H9 (cell line): ENCODE measurements at regions not wholly inside any gene's neighbourhood (a gene's known extent, or its start where the extent isn't known, plus 50 kb on each side); places are given as distances from the start of the nearest gene placed in this dataset.

Experiments
- DNase-seq: peaks from one replicate; pipeline ENCODE4 v3.0.0-alpha.2; 2017
- H2AFZ ChIP-seq: one replicate; pipeline ENCODE4 v1.6.1; 2013; ENCODE audit warnings: mild to moderate bottlenecking, low read length, control low read depth, moderate library complexity
- H2AK5ac ChIP-seq: 2 replicates; pipeline ENCODE4 v1.6.1; 2013; ENCODE audit warnings: low read length, control low read depth, mixed read lengths; ENCODE audit not compliant: insufficient read length
- H2BK120ac ChIP-seq: one replicate; pipeline ENCODE4 v1.6.1; 2013; ENCODE audit warnings: low read depth, mild to moderate bottlenecking, low read length, control low read depth, inconsistent platforms; ENCODE audit not compliant: poor library complexity, severe bottlenecking
- H2BK12ac ChIP-seq: 2 replicates; pipeline ENCODE4 v1.6.1; 2013; ENCODE audit warnings: low read length, control low read depth, mixed read lengths, low read depth; ENCODE audit not compliant: insufficient read length
- H2BK15ac ChIP-seq: 2 replicates; pipeline ENCODE4 v1.6.1; 2013; ENCODE audit warnings: low read depth, low read length, control low read depth
- H2BK20ac ChIP-seq: one replicate; pipeline ENCODE4 v1.6.1; 2013; ENCODE audit warnings: low read depth, mild to moderate bottlenecking, low read length, control low read depth, inconsistent platforms; ENCODE audit not compliant: poor library complexity, severe bottlenecking
- H2BK5ac ChIP-seq: 2 replicates; pipeline ENCODE4 v1.6.1; 2013; ENCODE audit warnings: low read length, control low read depth, mixed read lengths; ENCODE audit not compliant: insufficient read length
- H3K14ac ChIP-seq: 2 replicates; pipeline ENCODE4 v1.6.1; 2013; ENCODE audit warnings: low read length, control low read depth; ENCODE audit not compliant: insufficient read depth
- H3K18ac ChIP-seq: 2 replicates; pipeline ENCODE4 v1.6.1; 2013; ENCODE audit warnings: low read depth, mild to moderate bottlenecking, mixed read lengths, low read length, control low read depth; ENCODE audit not compliant: insufficient read length
- H3K23ac ChIP-seq: 2 replicates; pipeline ENCODE4 v1.6.1; 2013; ENCODE audit warnings: low read length, control low read depth, mixed read lengths, low read depth; ENCODE audit not compliant: insufficient read length
- H3K23me2 ChIP-seq: 2 replicates; pipeline ENCODE4 v1.6.1; 2013; ENCODE audit warnings: low read depth, mild to moderate bottlenecking, mixed read lengths, low read length, control low read depth; ENCODE audit not compliant: insufficient read length, poor library complexity, severe bottlenecking
- H3K27ac ChIP-seq: 2 replicates; pipeline ENCODE4 v1.5.1; 2013; ENCODE audit warnings: low read length, control low read depth, mixed read lengths, low read depth; ENCODE audit not compliant: insufficient read length
- H3K27me3 ChIP-seq: 2 replicates; pipeline ENCODE4 v1.6.1; 2013; ENCODE audit warnings: low read length, control low read depth, inconsistent platforms; ENCODE audit not compliant: insufficient read depth
- H3K4ac ChIP-seq: 2 replicates; pipeline ENCODE4 v1.6.1; 2013; ENCODE audit warnings: low read depth, mild to moderate bottlenecking, control low read depth, inconsistent platforms, low read length, moderate library complexity
- H3K4me1 ChIP-seq: 2 replicates; pipeline ENCODE4 v1.6.1; 2013; ENCODE audit warnings: low read length, control low read depth, inconsistent platforms; ENCODE audit not compliant: insufficient read depth
- H3K4me2 ChIP-seq: 2 replicates; pipeline ENCODE4 v1.6.1; 2013; ENCODE audit warnings: low read length, control low read depth, mixed read lengths; ENCODE audit not compliant: insufficient read length, insufficient read depth
- H3K56ac ChIP-seq: 2 replicates; pipeline ENCODE4 v1.6.1; 2013; ENCODE audit warnings: low read depth, mild to moderate bottlenecking, mixed read lengths, low read length, control low read depth; ENCODE audit not compliant: insufficient read length
- H3K79me1 ChIP-seq: 2 replicates; pipeline ENCODE4 v1.6.1; 2013; ENCODE audit warnings: low read depth, mild to moderate bottlenecking, moderate library complexity, low read length, control low read depth, inconsistent platforms; ENCODE audit not compliant: insufficient read depth, poor library complexity, severe bottlenecking
- H3K79me2 ChIP-seq: 2 replicates; pipeline ENCODE4 v1.6.1; 2013; ENCODE audit warnings: low read length, control low read depth, inconsistent platforms; ENCODE audit not compliant: insufficient read depth
- H3K9ac ChIP-seq: 2 replicates; pipeline ENCODE4 v1.6.1; 2013; ENCODE audit warnings: low read length, control low read depth, mixed read lengths; ENCODE audit not compliant: insufficient read length; ENCODE audit errors: extremely low read depth
- H3K9me3 ChIP-seq: one replicate; pipeline ENCODE4 v1.6.1; 2013; ENCODE audit warnings: low read depth, low read length, inconsistent platforms; ENCODE audit not compliant: control insufficient read depth
- H3T11ph ChIP-seq: one replicate; pipeline ENCODE4 v1.6.1; 2013; ENCODE audit warnings: mild to moderate bottlenecking, low read length, control low read depth, inconsistent platforms
- H4K20me1 ChIP-seq: one replicate; pipeline ENCODE4 v1.6.1; 2013; ENCODE audit not compliant: control insufficient read depth, insufficient read length, insufficient read depth
- H4K5ac ChIP-seq: 2 replicates; pipeline ENCODE4 v1.6.1; 2013; ENCODE audit warnings: low read depth, mild to moderate bottlenecking, mixed read lengths, low read length, control low read depth; ENCODE audit not compliant: insufficient read length
- H4K8ac ChIP-seq: replicated peaks from 2 replicates; pipeline ENCODE4 v1.6.1; 2013; ENCODE audit warnings: low read length, control low read depth, mixed read lengths, low read depth; ENCODE audit not compliant: insufficient read length
- H4K91ac ChIP-seq: 2 replicates; pipeline ENCODE4 v1.6.1; 2013; ENCODE audit warnings: low read depth, mild to moderate bottlenecking, moderate library complexity, mixed read lengths, low read length, control low read depth; ENCODE audit not compliant: insufficient read length
- H3K27ac Mint-ChIP-seq, 3 experiments: 2 replicates in 2 of 3; 3 replicates in 1 of 3; pipeline ENCODE4 v1.8.0; 2020 to 2021; ENCODE audit warnings: mixed read lengths in 3 of 3, mild to moderate bottlenecking in 1 of 3, moderate library complexity in 1 of 3
- H3K27me3 Mint-ChIP-seq: 2 replicates; pipeline ENCODE4 v1.8.0; 2021; ENCODE audit warnings: low read depth, mild to moderate bottlenecking, moderate library complexity, mixed read lengths
- H3K36me3 Mint-ChIP-seq, 3 experiments: 2 replicates in 2 of 3; 3 replicates in 1 of 3; pipeline ENCODE4 v1.8.0; 2020 to 2021; ENCODE audit warnings: low read depth in 3 of 3, mixed read lengths in 3 of 3; ENCODE audit not compliant: insufficient read depth in 1 of 3
- H3K4me1 Mint-ChIP-seq, 2 experiments: 2 replicates each; pipeline ENCODE4 v1.8.0; 2020; ENCODE audit warnings: mixed read lengths in 2 of 2
- H3K4me3 Mint-ChIP-seq, 2 experiments: 2 replicates in 1 of 2; 3 replicates in 1 of 2; pipeline ENCODE4 v1.8.0; 2020 to 2021; ENCODE audit warnings: mild to moderate bottlenecking in 2 of 2, mixed read lengths in 2 of 2, moderate library complexity in 1 of 2
- H3K9me3 Mint-ChIP-seq, 2 experiments: 2 replicates in 1 of 2; 3 replicates in 1 of 2; pipeline ENCODE4 v1.8.0; 2020; ENCODE audit warnings: mild to moderate bottlenecking in 2 of 2, mixed read lengths in 2 of 2, moderate library complexity in 1 of 2
- WGBS: extraction: QIAGEN DNeasy Blood & Tissue Kit; methylation state at CpG from one replicate; pipeline ENCODE4 v1.1.7; 2013; ENCODE audit warnings: missing lambda C conversion rate, low lambda C conversion rate, mixed read lengths; ENCODE audit not compliant: insufficient read length; ENCODE audit errors: extremely low coverage; 5-methylcytosine and 5-hydroxymethylcytosine counted together
- TF ChIP-seq, protein P1 (sequence below): fragments of 200-600 bp; sonication (generic); conservative IDR thresholded peaks from 3 replicates; pipeline ENCODE4 v1.8.0; 2021; ENCODE audit warnings: antibody characterized with exemption, mild to moderate bottlenecking

DNA sequence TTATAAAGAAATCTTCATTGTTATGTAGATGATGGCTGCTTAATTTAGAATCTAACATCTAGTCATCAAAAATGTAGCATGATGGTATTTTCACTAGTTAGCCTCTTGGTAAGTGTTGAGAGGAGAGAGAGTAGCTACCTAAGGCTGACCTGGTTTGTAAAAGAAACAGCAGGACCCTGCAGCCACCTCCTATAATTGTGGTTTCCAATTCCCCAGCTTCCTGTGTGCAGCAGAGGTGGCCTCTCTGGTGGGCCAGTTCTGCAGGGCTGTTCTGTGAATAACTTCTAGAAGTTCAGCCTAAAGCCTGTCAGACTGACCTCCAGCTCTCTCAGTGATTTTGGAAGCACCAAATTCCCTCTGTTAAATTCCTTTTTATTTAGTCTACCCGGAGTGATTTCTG is 246.4 kb upstream of the LRRC7 start:
- Histone ChIP-seq H2BK12ac (no peak overlapping the region), H2BK20ac (no peak overlapping the region), H3K79me2 (no peaks in the 10 kb centered on the region), H3K18ac (no peak overlapping the region), H4K8ac (no peak overlapping the region), H3K23me2 (no peaks in the 10 kb centered on the region), H3K56ac (no peak overlapping the region), H3K79me1 (no peaks in the 10 kb centered on the region), H2BK5ac (no peak overlapping the region), H3K9me3 (no peaks in the 10 kb centered on the region), H4K91ac (no peak overlapping the region), H2AK5ac (no peak overlapping the region), H2BK120ac (no peak overlapping the region), H3K14ac (no peak overlapping the region), H2AFZ (no peak overlapping the region), H3T11ph (no peak overlapping the region), H3K9ac (no peak overlapping the region), H3K4me1 (no peaks in the 10 kb centered on the region), H3K23ac (no peak overlapping the region), H3K27me3 (no peaks in the 10 kb centered on the region), H4K20me1 (no peaks in the 10 kb centered on the region), H3K4me2 (no peak overlapping the region), H3K4ac (no peak overlapping the region), H3K27ac (no peak overlapping the region), H4K5ac (no peak overlapping the region), H2BK15ac (no peak overlapping the region)
- TF ChIP-seq, protein P1, sequence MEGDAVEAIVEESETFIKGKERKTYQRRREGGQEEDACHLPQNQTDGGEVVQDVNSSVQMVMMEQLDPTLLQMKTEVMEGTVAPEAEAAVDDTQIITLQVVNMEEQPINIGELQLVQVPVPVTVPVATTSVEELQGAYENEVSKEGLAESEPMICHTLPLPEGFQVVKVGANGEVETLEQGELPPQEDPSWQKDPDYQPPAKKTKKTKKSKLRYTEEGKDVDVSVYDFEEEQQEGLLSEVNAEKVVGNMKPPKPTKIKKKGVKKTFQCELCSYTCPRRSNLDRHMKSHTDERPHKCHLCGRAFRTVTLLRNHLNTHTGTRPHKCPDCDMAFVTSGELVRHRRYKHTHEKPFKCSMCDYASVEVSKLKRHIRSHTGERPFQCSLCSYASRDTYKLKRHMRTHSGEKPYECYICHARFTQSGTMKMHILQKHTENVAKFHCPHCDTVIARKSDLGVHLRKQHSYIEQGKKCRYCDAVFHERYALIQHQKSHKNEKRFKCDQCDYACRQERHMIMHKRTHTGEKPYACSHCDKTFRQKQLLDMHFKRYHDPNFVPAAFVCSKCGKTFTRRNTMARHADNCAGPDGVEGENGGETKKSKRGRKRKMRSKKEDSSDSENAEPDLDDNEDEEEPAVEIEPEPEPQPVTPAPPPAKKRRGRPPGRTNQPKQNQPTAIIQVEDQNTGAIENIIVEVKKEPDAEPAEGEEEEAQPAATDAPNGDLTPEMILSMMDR: no peak
- no peak for DNase-seq
- H3K27me3 Mint-ChIP-seq: no peaks in the 10 kb centered on the region
- H3K36me3 Mint-ChIP-seq: no peaks in the 10 kb centered on the region
- no CpG with 5 or more reads among the region's 1 CpG for whole genome bisulfite sequencing
- H3K4me3 Mint-ChIP-seq: no peak overlapping the region
- no peaks in the 10 kb centered on the region for H3K9me3 Mint-ChIP-seq
- H3K4me1 Mint-ChIP-seq: peaks cover 0 to 11% of the 10 kb centered on the region in 2 experiments; a peak in 2 of 4 replicates
- no peak overlapping the region for H3K27ac Mint-ChIP-seq
